Lower leg skin (tissue), 4 donors: ENCODE measurements at regions not wholly inside any gene's neighbourhood (a gene's known extent, or its start where the extent isn't known, plus 50 kb on each side); places are given as distances from the start of the nearest gene placed in this dataset.

Source experiments
- DNase-seq, 2 donors: peaks; one replicate each; pipeline ENCODE4 v3.0.0-alpha.2; 2019; ENCODE audit warnings: low spot score in 2 of 2
- H3K4me3 ChIP-seq: fragments of 200-600 bp; sonication (generic); 2 replicates; pipeline ENCODE4 v1.5.1; 2017; ENCODE audit warnings: mild to moderate bottlenecking, low read depth; ENCODE audit not compliant: poor library complexity, severe bottlenecking
- POLR2A ChIP-seq, 2 donors: fragments of 450-650 bp; IDR thresholded peaks; one replicate each; pipeline ENCODE4 v1.6.1; 2016 to 2017; ENCODE audit warnings: antibody characterized with exemption in 2 of 2, mild to moderate bottlenecking in 1 of 2, moderate library complexity in 1 of 2
- WGBS, 2 donors: methylation state at CpG; one replicate each; pipeline ENCODE4 v1.1.5; 2018; 5-methylcytosine and 5-hydroxymethylcytosine counted together
- intact Hi-C: fragments of 100-400 bp; cut with DNase I; formaldehyde crosslinking; loops from one replicate; pipeline ENCODE4 v1.15.0; 2023; ENCODE audit warnings: low total_unique reads
- TF ChIP-seq, protein P1 (sequence below), 3 donors: fragments of 450-650 bp; IDR thresholded peaks; one replicate each; pipeline ENCODE4 v1.5.1; 2016; ENCODE audit warnings: antibody characterized with exemption in 3 of 3, mild to moderate bottlenecking in 3 of 3, moderate library complexity in 2 of 3

DNA sequence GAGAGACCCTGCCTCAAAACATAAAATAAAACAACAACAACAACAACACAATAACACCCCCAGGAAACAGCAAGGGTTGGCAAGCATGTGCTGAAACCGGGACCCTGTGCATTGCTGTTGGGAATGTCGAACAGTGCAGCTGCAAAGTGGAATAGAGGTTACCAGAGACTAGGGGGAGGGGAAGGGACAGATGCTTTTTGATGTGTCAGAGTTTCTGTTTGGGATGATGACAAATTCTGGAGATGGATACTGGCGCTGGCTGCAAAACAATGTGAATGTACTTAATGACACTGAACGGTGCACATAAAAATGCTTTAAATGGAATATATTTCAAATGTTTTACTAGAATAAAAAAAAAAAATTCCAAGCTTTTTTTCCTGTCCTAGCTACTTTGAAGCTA is 241.8 kb downstream of the TEX36 start:
- intact Hi-C loops = no loop called here
- H3K4me3 ChIP-seq = no peak overlapping the region
- WGBS, 2 donors = 36 to 42% methylated on average over 4 of the region's 4 CpGs
- TF ChIP-seq POLR2A (IDR thresholded peaks at IDR 0.05) = no peak
- TF ChIP-seq, protein P1, sequence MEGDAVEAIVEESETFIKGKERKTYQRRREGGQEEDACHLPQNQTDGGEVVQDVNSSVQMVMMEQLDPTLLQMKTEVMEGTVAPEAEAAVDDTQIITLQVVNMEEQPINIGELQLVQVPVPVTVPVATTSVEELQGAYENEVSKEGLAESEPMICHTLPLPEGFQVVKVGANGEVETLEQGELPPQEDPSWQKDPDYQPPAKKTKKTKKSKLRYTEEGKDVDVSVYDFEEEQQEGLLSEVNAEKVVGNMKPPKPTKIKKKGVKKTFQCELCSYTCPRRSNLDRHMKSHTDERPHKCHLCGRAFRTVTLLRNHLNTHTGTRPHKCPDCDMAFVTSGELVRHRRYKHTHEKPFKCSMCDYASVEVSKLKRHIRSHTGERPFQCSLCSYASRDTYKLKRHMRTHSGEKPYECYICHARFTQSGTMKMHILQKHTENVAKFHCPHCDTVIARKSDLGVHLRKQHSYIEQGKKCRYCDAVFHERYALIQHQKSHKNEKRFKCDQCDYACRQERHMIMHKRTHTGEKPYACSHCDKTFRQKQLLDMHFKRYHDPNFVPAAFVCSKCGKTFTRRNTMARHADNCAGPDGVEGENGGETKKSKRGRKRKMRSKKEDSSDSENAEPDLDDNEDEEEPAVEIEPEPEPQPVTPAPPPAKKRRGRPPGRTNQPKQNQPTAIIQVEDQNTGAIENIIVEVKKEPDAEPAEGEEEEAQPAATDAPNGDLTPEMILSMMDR (IDR thresholded peaks at IDR 0.05) = no peak
- no peak for DNase-seq

DNA sequence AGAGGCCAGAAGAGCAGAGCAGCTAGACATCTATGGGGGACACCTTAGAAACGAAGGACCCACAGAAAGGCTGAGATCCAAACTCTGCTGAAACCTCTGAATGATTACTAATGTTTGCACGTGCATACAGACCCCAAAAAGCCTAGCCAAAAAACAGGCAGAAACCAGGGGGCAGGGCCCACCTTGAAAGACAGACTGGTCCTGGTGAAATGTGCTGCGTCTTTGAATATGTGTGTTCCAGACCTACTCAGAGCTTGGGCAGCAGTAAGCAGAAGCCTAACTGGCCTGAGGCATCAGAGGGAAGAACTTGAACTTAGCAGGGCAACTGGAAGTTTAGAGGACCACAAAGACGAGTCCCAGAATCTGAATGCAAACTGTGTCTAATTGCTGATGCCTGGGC is 251.8 kb downstream of the TEX36 start:
- intact Hi-C loops = no loop called here
- no peak for TF ChIP-seq POLR2A (IDR thresholded peaks at IDR 0.05)
- TF ChIP-seq, protein P1 (IDR thresholded peaks at IDR 0.05) = no peak
- no peak overlapping the region for H3K4me3 ChIP-seq
- DNase-seq = peak in 1 of 2 donors; percentile 18
- WGBS, 2 donors = 83 to 86% methylated on average over 4 of the region's 4 CpGs

DNA sequence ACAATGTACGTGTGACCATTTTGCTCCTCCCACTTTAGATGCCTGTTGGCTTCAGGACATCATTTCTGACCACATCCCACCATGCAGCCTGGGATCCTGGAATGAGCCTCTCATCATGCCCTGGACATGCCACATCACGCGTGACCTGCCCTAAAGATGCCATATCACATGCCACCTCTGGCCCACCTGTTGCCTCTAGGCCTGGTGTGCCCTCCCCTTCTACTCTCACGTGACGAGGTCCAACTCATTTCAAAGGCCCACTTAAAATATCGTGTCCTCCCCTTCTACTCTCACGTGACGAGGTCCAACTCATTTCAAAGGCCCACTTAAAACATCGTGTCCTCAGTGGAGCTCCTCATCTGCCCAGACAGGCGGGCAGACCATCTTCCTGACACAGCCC is 254.9 kb downstream of the TEX36 start:
- H3K4me3 ChIP-seq = no peak overlapping the region
- intact Hi-C loops = no loop called here
- TF ChIP-seq POLR2A (IDR thresholded peaks at IDR 0.05) = no peak
- TF ChIP-seq, protein P1 (IDR thresholded peaks at IDR 0.05) = no peak
- peak in 1 of 2 donors; percentile 40 for DNase-seq
- 89 to 94% methylated on average over 10 of the region's 10 CpGs for WGBS, 2 donors

DNA sequence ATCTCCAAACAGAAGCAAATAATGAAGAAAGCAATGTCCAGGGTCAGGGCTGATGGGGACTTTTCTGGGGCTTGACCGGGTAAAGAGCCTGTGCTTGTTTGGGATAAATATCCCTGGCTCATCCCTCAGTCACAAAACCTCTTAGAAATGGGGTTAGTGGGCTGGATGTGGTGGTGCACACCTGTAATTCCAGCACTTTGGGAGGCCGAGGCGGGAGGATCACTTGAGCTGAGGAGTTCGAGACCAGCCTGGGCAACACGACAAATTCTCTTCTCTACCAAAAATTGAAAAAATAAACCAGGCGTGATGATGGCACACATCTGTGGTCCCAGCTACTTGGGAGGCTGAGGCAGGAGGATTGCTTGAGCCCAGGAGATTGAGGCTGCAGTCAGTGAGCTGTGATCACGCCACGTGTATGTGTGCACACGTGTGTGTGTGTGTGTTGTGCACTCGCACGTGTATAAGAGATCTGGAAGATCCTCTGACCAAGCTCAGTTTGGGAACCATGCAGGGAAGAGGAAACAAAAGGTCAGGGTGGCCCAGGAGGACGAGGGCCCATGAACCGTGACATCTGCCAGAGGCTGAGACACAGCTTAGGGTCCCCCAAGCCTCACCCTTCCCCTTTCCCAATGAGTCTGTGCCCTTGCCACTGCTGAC is 258.6 kb downstream of the TEX36 start:
- no peak overlapping the region for H3K4me3 ChIP-seq
- peak in 1 of 2 donors; percentile 54 for DNase-seq
- TF ChIP-seq POLR2A (IDR thresholded peaks at IDR 0.05) = no peak
- TF ChIP-seq, protein P1 (IDR thresholded peaks at IDR 0.05) = no peak
- 82 to 91% methylated on average over 13 of the region's 13 CpGs for WGBS, 2 donors
- intact Hi-C loops = no loop called here

DNA sequence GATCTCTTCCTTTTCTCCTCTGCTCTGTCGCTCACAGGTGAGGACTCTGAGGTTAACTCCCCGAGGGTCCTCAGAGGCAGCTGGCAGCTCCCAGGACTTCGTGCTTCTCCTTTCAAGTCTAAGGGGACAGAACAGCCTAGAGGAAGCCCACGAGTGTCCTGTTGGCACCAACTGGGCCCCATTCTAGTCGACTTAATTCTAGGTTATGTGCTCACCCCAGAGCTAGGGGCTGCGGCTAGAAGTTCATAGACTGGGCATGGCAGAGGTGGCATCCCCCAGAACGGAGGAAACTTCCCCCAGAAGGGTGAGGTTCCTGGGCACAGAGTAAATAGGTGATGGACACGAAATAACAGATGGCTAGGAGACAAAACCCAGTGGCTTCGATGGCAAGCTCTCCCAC is 259.4 kb downstream of the TEX36 start:
- no peak for TF ChIP-seq POLR2A (IDR thresholded peaks at IDR 0.05)
- TF ChIP-seq, protein P1 (IDR thresholded peaks at IDR 0.05) = no peak
- WGBS, 2 donors = 75 to 77% methylated on average over 9 of the region's 9 CpGs
- intact Hi-C loops = no loop called here
- peak in 1 of 2 donors; percentile 68 for DNase-seq
- H3K4me3 ChIP-seq = no peak overlapping the region

DNA sequence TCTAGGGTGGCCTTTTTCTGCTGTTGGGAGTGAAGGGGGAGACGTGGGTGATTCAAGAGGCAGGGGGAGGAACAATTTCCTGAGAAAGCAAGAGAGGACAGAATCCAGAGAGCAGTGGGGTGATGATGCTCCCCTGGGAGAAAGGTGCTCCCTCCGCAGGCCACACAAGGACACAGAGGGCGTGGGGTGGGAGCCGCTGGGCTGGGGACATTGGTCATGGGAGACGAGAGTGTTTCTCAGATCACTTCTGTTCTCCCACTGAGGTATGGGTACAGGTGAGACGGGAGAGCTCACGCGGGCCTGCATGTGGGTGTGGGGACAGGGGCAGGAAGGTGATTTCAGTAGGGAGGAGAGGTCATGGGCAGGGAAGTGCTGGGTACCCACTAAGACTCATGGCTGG is 259.5 kb upstream of the CTBP2 start:
- no peak overlapping the region for H3K4me3 ChIP-seq
- peak in 1 of 2 donors; percentile 68 for DNase-seq
- WGBS, 2 donors = 88 to 91% methylated on average over 8 of the region's 8 CpGs
- intact Hi-C loops = no loop called here
- TF ChIP-seq, protein P1 (IDR thresholded peaks at IDR 0.05) = no peak
- no peak for TF ChIP-seq POLR2A (IDR thresholded peaks at IDR 0.05)
